Fibroblast of lung (primary cell): ENCODE measurements at regions not wholly inside any gene's neighbourhood (a gene's known extent, or its start where the extent isn't known, plus 50 kb on each side); places are given as distances from the start of the nearest gene placed in this dataset.

Source experiments
- DNase-seq, 2 donors: peaks; one replicate each; pipeline versions ENCODE4 v3.0.0 to v3.0.0-alpha.2; 2010; ENCODE audit warnings: low read depth in 2 of 2
- H2AFZ ChIP-seq: 2 replicates; pipeline ENCODE4 v1.5.1; 2012; ENCODE audit warnings: low read length, control low read depth, inconsistent platforms
- H3K27ac ChIP-seq: 2 replicates; pipeline ENCODE4 v1.5.1; 2011; ENCODE audit warnings: low read length, control low read depth; ENCODE audit not compliant: insufficient read depth
- H3K27me3 ChIP-seq: 2 replicates; pipeline ENCODE4 v1.5.1; 2011; ENCODE audit warnings: mild to moderate bottlenecking, low read length; ENCODE audit not compliant: control insufficient read depth, insufficient read depth
- H3K36me3 ChIP-seq: 2 replicates; pipeline ENCODE4 v1.5.1; 2011; ENCODE audit warnings: low read length; ENCODE audit not compliant: control insufficient read depth, insufficient read depth
- H3K4me1 ChIP-seq: 2 replicates; pipeline ENCODE4 v1.5.1; 2011; ENCODE audit warnings: low read length; ENCODE audit not compliant: control insufficient read depth, insufficient read depth; ENCODE audit errors: extremely low read depth
- H3K4me2 ChIP-seq: 2 replicates; pipeline ENCODE4 v1.5.1; 2011; ENCODE audit warnings: low read length, control low read depth; ENCODE audit not compliant: insufficient read depth; ENCODE audit errors: extremely low read depth
- H3K4me3 ChIP-seq, 4 experiments: fragments of 200-600 bp in 1 of 4; sonication (generic) in 1 of 4; replicated peaks in 1 of 4; 2 replicates each; pipeline ENCODE4 v1.5.1; 2011 to 2016; ENCODE audit warnings: low read length in 4 of 4, low read depth in 3 of 4, mild to moderate bottlenecking in 3 of 4, control low read depth in 2 of 4, inconsistent platforms in 1 of 4, mixed read lengths in 1 of 4; ENCODE audit not compliant: insufficient read depth in 1 of 4; ENCODE audit errors: control extremely low read depth in 1 of 4
- H3K79me2 ChIP-seq: 2 replicates; pipeline ENCODE4 v1.5.1; 2012; ENCODE audit warnings: mild to moderate bottlenecking, low read length, inconsistent platforms; ENCODE audit not compliant: control insufficient read depth, insufficient read depth
- H3K9ac ChIP-seq: 2 replicates; pipeline ENCODE4 v1.5.1; 2011; ENCODE audit warnings: mild to moderate bottlenecking, low read length, control low read depth; ENCODE audit not compliant: insufficient read depth
- H3K9me3 ChIP-seq: 2 replicates; pipeline ENCODE4 v1.5.1; 2012; ENCODE audit warnings: low read depth, low read length; ENCODE audit not compliant: control insufficient read depth, insufficient read depth
- H4K20me1 ChIP-seq: 2 replicates; pipeline ENCODE4 v1.5.1; 2011; ENCODE audit warnings: low read length; ENCODE audit not compliant: control insufficient read depth, insufficient read depth; ENCODE audit errors: extremely low read depth
- CTCF ChIP-seq, 2 donors: IDR thresholded peaks in 1 of 2; conservative IDR thresholded peaks in 1 of 2; 1 replicate in 1 of 2; 2 replicates in 1 of 2; pipeline ENCODE4 v1.5.1; 2011 to 2012; ENCODE audit warnings: low read length in 2 of 2, control low read depth in 1 of 2, inconsistent platforms in 1 of 2, low read depth in 1 of 2, mild to moderate bottlenecking in 1 of 2
- EZH2 ChIP-seq: IDR thresholded peaks from 2 replicates; pipeline ENCODE4 v1.5.1; 2012; ENCODE audit warnings: low read length, control low read depth, mild to moderate bottlenecking; ENCODE audit errors: missing control alignments

GRCh38 chr13:112248406-112248760 lies 127.8 kb upstream of the SPACA7 start:
- no peaks in the 10 kb centered on the region for H3K36me3 ChIP-seq
- H3K4me2 ChIP-seq, result no peak overlapping the region
- no peaks in the 10 kb centered on the region for H3K79me2 ChIP-seq
- no peak for DNase-seq
- H3K4me1 ChIP-seq, result no peaks in the 10 kb centered on the region
- H2AFZ ChIP-seq, result no peak overlapping the region
- TF ChIP-seq CTCF (conservative IDR thresholded peaks at IDR 0.05 in 1 of 2, IDR thresholded peaks at IDR 0.05 in 1 of 2; ENCODE audit: low read depth in 1 of 2, low read length in 2 of 2) (no peak), EZH2 (no peak)
- H3K9ac ChIP-seq, result no peak overlapping the region
- no peak overlapping the region for H3K27ac ChIP-seq
- H3K27me3 ChIP-seq, result no peaks in the 10 kb centered on the region
- no peaks in the 10 kb centered on the region for H3K9me3 ChIP-seq
- H4K20me1 ChIP-seq, result no peaks in the 10 kb centered on the region
- no peak overlapping the region for H3K4me3 ChIP-seq

GRCh38 chr13:112248862-112249592 lies 127.1 kb upstream of the SPACA7 start:
- Histone ChIP-seq H3K27ac (no peak overlapping the region), H3K9ac (no peak overlapping the region), H3K9me3 (no peaks in the 10 kb centered on the region), H3K4me2 (no peak overlapping the region), H2AFZ (no peak overlapping the region), H3K4me3 (no peak overlapping the region), H3K27me3 (no peaks in the 10 kb centered on the region), H3K36me3 (no peaks in the 10 kb centered on the region), H3K4me1 (no peaks in the 10 kb centered on the region), H4K20me1 (no peaks in the 10 kb centered on the region), H3K79me2 (no peaks in the 10 kb centered on the region)
- no peak for DNase-seq
- TF ChIP-seq EZH2 (no peak), CTCF (conservative IDR thresholded peaks at IDR 0.05 in 1 of 2, IDR thresholded peaks at IDR 0.05 in 1 of 2; ENCODE audit: low read depth in 1 of 2, low read length in 2 of 2) (no peak)

GRCh38 chr13:112249644-112250610 lies 126.2 kb upstream of the SPACA7 start:
- no peak overlapping the region for H3K27ac ChIP-seq
- no peak overlapping the region for H3K4me2 ChIP-seq
- H3K9me3 ChIP-seq, result no peaks in the 10 kb centered on the region
- no peak overlapping the region for H3K9ac ChIP-seq
- TF ChIP-seq EZH2, result no peak
- no peak for TF ChIP-seq CTCF (conservative IDR thresholded peaks at IDR 0.05 in 1 of 2, IDR thresholded peaks at IDR 0.05 in 1 of 2; ENCODE audit: low read depth in 1 of 2, low read length in 2 of 2)
- DNase-seq, result no peak
- H3K79me2 ChIP-seq, result no peaks in the 10 kb centered on the region
- H3K36me3 ChIP-seq, result no peaks in the 10 kb centered on the region
- H3K27me3 ChIP-seq, result no peaks in the 10 kb centered on the region
- no peaks in the 10 kb centered on the region for H4K20me1 ChIP-seq
- no peak overlapping the region for H2AFZ ChIP-seq
- H3K4me1 ChIP-seq, result no peaks in the 10 kb centered on the region
- H3K4me3 ChIP-seq, result no peak overlapping the region
